Smooth muscle cell (in vitro differentiated cells): ENCODE measurements at regions not wholly inside any gene's neighbourhood (a gene's known extent, or its start where the extent isn't known, plus 50 kb on each side); places are given as distances from the start of the nearest gene placed in this dataset.
"Not testable (repeated sequence)": the region's sequence is repeated elsewhere in the genome, so short reads cannot be mapped to it uniquely, and the experiment has no call there.

Experiments
- DNase-seq: peaks from one replicate; lab custom pipeline; 2025; ENCODE audit not compliant: unreplicated experiment; lab: John Stamatoyannopoulos, UW
- H2AFZ ChIP-seq: fragments of 200-600 bp; sonication (generic); 2 replicates; pipeline ENCODE4 v1.6.0; 2016; ENCODE audit warnings: antibody characterized with exemption, low read depth, mild to moderate bottlenecking
- H3F3A ChIP-seq: fragments of 200-600 bp; sonication (generic); 2 replicates; pipeline ENCODE4 v1.6.0; 2017; ENCODE audit warnings: antibody characterized with exemption, low read depth
- H3K27ac ChIP-seq: fragments of 200-600 bp; sonication (generic); 2 replicates; pipeline ENCODE4 v1.5.1; 2016; ENCODE audit warnings: low read depth, mild to moderate bottlenecking
- H3K27me3 ChIP-seq: fragments of 200-600 bp; sonication (generic); 2 replicates; pipeline ENCODE4 v1.6.1; 2016; ENCODE audit warnings: low read depth, mild to moderate bottlenecking
- H3K36me3 ChIP-seq: fragments of 200-600 bp; sonication (generic); 2 replicates; pipeline ENCODE4 v1.5.1; 2016; ENCODE audit warnings: low read depth
- H3K4me1 ChIP-seq: fragments of 200-600 bp; sonication (generic); 2 replicates; pipeline ENCODE4 v1.5.1; 2016; ENCODE audit warnings: low read depth
- H3K4me2 ChIP-seq: fragments of 200-600 bp; sonication (generic); 2 replicates; pipeline ENCODE4 v1.6.0; 2016; ENCODE audit warnings: mild to moderate bottlenecking
- H3K4me3 ChIP-seq: fragments of 200-600 bp; sonication (generic); 2 replicates; pipeline ENCODE4 v1.5.1; 2016; ENCODE audit warnings: mild to moderate bottlenecking
- H3K79me2 ChIP-seq: fragments of 200-600 bp; sonication (generic); 2 replicates; pipeline ENCODE4 v1.6.0; 2016; ENCODE audit warnings: low read depth, mild to moderate bottlenecking
- H3K9ac ChIP-seq: fragments of 200-600 bp; sonication (generic); 2 replicates; pipeline ENCODE4 v1.6.0; 2016; ENCODE audit warnings: low read depth
- H3K9me3 ChIP-seq: fragments of 200-600 bp; sonication (generic); replicated peaks from 2 replicates; pipeline ENCODE4 v1.5.1; 2016; ENCODE audit warnings: low read depth
- H4K20me1 ChIP-seq: fragments of 200-600 bp; sonication (generic); 2 replicates; pipeline ENCODE4 v1.6.0; 2016; ENCODE audit warnings: low read depth
- WGBS: methylation state at CpG from one replicate; pipeline ENCODE4 v1.1.7; 2016; ENCODE audit warnings: low lambda C conversion rate; 5-methylcytosine and 5-hydroxymethylcytosine counted together
- TF ChIP-seq, protein P1 (sequence below): fragments of 200-600 bp; sonication (generic); IDR thresholded peaks from 2 replicates; pipeline ENCODE4 v1.5.1; 2017; ENCODE audit warnings: borderline replicate concordance, mild to moderate bottlenecking, antibody characterized with exemption; ENCODE audit not compliant: insufficient read depth, poor library complexity, severe bottlenecking

DNA sequence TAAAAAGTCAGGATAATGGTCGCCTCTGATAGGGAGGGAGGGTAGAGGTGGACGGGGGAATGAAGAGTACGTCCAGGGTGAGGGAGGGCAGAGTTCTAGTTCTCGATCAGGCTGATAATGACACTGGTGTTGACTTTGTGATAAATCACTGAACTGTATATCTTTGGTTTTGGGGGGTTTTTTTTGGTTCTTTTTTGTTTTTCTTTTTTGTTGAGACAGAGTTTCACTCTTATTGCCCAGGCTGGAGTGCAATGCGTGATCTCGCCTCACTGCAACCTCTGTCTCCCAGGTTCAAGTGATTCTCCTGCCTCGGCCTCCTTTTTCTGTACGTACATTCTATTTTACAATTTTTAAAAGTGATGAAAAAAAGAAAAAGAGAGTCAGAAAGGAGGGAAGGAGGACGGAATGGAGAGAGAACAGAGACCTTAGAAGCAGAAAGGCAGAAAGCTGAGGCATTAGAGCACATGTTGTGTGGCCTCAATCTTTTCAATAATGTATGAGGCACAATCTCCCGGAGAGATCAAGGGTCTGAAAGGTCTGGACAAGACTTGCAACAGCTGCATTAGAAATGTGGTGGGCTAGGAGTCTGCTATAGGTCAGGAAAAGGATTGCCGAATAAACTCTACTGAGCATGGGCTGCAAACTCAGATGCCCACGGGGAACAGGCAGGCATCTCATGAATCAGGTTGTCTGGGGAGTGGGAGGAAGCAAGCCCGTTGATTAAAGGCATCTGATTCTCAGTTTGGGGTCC is 174.8 kb downstream of the TOMM20 start:
- Histone ChIP-seq H2AFZ (no peak overlapping the region), H3K4me3 (no peak overlapping the region), H3K79me2 (no peaks in the 10 kb centered on the region), H3K27me3 (no peaks in the 10 kb centered on the region), H3K9ac (no peak overlapping the region), H3K36me3 (no peaks in the 10 kb centered on the region), H3K4me1 (peaks cover 37% of the 10 kb centered on the region), H3F3A (peaks cover 12% of the 10 kb centered on the region), H3K27ac (no peak overlapping the region), H3K9me3 (no peaks in the 10 kb centered on the region), H3K4me2 (no peak overlapping the region), H4K20me1 (no peaks in the 10 kb centered on the region)
- no peak for DNase-seq
- WGBS: 87% methylated on average over 13 of the region's 13 CpGs
- TF ChIP-seq, protein P1, sequence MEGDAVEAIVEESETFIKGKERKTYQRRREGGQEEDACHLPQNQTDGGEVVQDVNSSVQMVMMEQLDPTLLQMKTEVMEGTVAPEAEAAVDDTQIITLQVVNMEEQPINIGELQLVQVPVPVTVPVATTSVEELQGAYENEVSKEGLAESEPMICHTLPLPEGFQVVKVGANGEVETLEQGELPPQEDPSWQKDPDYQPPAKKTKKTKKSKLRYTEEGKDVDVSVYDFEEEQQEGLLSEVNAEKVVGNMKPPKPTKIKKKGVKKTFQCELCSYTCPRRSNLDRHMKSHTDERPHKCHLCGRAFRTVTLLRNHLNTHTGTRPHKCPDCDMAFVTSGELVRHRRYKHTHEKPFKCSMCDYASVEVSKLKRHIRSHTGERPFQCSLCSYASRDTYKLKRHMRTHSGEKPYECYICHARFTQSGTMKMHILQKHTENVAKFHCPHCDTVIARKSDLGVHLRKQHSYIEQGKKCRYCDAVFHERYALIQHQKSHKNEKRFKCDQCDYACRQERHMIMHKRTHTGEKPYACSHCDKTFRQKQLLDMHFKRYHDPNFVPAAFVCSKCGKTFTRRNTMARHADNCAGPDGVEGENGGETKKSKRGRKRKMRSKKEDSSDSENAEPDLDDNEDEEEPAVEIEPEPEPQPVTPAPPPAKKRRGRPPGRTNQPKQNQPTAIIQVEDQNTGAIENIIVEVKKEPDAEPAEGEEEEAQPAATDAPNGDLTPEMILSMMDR: no peak

DNA sequence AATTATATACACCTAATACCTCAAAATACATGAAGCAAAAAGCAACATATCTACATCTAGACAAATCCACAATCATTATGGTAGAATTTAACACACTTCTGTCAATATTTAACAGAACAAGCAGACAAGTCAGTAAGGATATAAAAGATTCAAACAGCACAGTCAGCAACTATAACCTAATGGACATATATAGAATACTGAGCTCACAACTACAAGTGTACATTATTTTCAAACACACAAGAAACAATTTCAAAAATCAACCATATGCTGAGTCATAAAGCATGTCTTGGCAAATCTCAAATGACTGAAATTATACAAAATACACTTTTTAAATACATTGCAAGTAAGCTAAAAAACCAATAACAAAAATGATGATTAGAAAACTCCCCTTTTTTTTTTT is 178.0 kb downstream of the TOMM20 start:
- Histone ChIP-seq H3K79me2 (no peaks in the 10 kb centered on the region), H4K20me1 (no peaks in the 10 kb centered on the region), H3K4me3 (no peak overlapping the region), H3K9me3 (no peaks in the 10 kb centered on the region), H3K27ac (no peak overlapping the region), H3F3A (peaks cover 5% of the 10 kb centered on the region), H3K4me2 (no peak overlapping the region), H2AFZ (no peak overlapping the region), H3K9ac (no peak overlapping the region), H3K4me1 (peaks cover 14% of the 10 kb centered on the region), H3K36me3 (no peaks in the 10 kb centered on the region), H3K27me3 (no peaks in the 10 kb centered on the region)
- TF ChIP-seq, protein P1: no peak
- no peak for DNase-seq

DNA sequence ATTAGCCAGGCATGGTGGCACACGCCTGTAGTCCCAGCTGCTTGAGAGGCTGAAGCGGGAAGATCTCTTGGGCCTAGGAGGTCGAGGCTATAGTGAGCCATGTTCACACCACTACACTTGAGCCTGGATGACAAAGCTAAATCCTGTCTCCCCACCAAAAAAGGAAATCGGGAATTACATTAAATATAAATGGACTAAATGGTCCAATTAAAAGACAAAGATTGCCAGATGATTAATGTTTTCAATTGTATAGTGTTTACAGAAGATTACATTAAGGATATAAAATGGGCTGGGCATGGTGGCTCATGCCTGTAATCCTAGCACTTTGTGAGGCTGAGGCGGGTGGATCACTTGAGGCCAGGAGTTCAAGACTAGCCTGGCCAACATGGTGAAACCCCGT is 179.1 kb downstream of the TOMM20 start:
- H3K79me2 ChIP-seq, H3K27ac ChIP-seq, H3K27me3 ChIP-seq, H4K20me1 ChIP-seq, H3K9me3 ChIP-seq, H3K36me3 ChIP-seq, H3K4me1 ChIP-seq, H3F3A ChIP-seq, H3K4me3 ChIP-seq, H3K4me2 ChIP-seq, H2AFZ ChIP-seq, H3K9ac ChIP-seq, DNase-seq: not testable (repeated sequence)
- WGBS: 97% methylated on average over 6 of the region's 6 CpGs

DNA sequence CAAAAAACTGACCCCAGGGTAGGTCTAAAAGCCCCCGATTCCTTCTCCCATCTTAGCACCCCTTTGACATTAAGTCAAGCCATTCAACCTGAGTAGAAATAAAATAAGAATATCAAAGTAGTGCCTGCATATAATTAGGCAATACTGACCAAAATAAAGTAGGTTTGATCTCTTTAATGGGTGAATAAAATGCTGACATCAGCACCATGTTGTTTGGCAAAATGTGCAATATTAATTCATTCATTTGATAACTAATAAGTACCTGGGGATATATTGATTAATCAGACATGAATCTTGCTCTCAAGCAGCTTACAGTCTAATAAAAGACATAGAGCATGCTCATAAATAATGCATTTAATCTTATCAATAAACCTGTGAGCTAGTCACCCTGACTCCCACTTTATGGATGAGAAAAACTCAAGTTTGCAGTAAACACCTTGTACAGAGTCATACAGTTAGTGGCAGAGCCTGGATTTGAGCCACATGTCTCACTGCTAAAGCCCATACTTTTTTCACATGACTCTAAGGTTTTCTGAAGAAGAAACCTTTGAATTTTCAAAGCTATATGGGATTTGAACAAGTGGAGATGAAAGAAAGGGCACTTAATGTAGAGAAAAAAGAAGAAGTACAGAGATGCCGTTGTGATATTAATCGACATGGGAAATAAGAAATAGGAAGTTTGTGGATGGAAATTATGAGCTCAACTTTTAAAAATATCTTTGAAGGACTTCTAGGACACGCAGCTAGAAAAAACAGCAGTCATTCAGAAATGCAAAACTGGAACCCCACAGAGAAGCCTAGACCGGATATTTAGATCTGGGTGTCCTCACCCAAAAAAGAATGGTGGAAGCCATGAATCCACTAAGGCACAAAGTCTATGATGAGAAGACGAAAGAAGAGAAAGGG is 183.9 kb downstream of the TOMM20 start:
- no peaks in the 10 kb centered on the region for H3K36me3 ChIP-seq
- 92% methylated on average over 6 of the region's 6 CpGs for WGBS
- no peaks in the 10 kb centered on the region for H3K27me3 ChIP-seq
- H3K27ac ChIP-seq: no peak overlapping the region
- no peaks in the 10 kb centered on the region for H3F3A ChIP-seq
- no peaks in the 10 kb centered on the region for H3K4me1 ChIP-seq
- DNase-seq: no peak
- H3K79me2 ChIP-seq: no peaks in the 10 kb centered on the region
- no peaks in the 10 kb centered on the region for H4K20me1 ChIP-seq
- no peaks in the 10 kb centered on the region for H3K9me3 ChIP-seq
- H3K4me3 ChIP-seq: no peak overlapping the region
- TF ChIP-seq, protein P1: no peak
- no peak overlapping the region for H3K9ac ChIP-seq
- H2AFZ ChIP-seq: no peak overlapping the region
- H3K4me2 ChIP-seq: no peak overlapping the region
